Breast epithelium (tissue), 3 donors: ENCODE measurements at regions not wholly inside any gene's neighbourhood (a gene's known extent, or its start where the extent isn't known, plus 50 kb on each side); places are given as distances from the start of the nearest gene placed in this dataset.

ENCODE experiments used
- CTCF ChIP-seq, 3 donors: fragments of 450-650 bp; IDR thresholded peaks; one replicate each; pipeline ENCODE4 v1.5.1; 2016 to 2017; ENCODE audit warnings: antibody characterized with exemption in 3 of 3, mild to moderate bottlenecking in 3 of 3, moderate library complexity in 3 of 3
- POLR2A ChIP-seq: fragments of 450-650 bp; IDR thresholded peaks from one replicate; pipeline ENCODE4 v1.6.1; 2016; ENCODE audit warnings: antibody characterized with exemption, mild to moderate bottlenecking, moderate library complexity

- no peak for TF ChIP-seq CTCF (IDR thresholded peaks at IDR 0.05)
- no peak for TF ChIP-seq POLR2A
Measured at GRCh38 chr14:27013678-27014077, 415.8 kb upstream of the NOVA1 start.
